IMR-90 (cell line): ENCODE measurements at regions not wholly inside any gene's neighbourhood (a gene's known extent, or its start where the extent isn't known, plus 50 kb on each side); places are given as distances from the start of the nearest gene placed in this dataset.

ENCODE experiments used
- ATAC-seq: fragments of 200-7000 bp; cut with Tn5 transposase; 2 replicates; pipeline ENCODE4 v1.9.1; 2020; ENCODE audit warnings: low read depth, mild to moderate bottlenecking, moderate library complexity
- BruUV-seq: library from RNA; stranded (reverse); fragments of 400-500 nt; replicated peaks from 2 replicates; lab custom pipeline; 2021; lab: Mats Ljungman, UMichigan
- CTCF ChIA-PET: fragments of 300-600 bp; formaldehyde crosslinking; extraction: SDS; loops from one replicate; lab custom pipeline; 2021; ENCODE audit warnings: antibody characterized with exemption; lab: Yijun Ruan, JAX
- POLR2A ChIA-PET: fragments of 300-600 bp; sonication (Branson Sonifier 250); formaldehyde crosslinking; loops from one replicate; lab custom pipeline; 2022; ENCODE audit warnings: antibody characterized with exemption; ENCODE audit not compliant: unreplicated experiment; lab: Charles Lee
- DNase-seq: peaks from one replicate; pipeline ENCODE4 v3.0.0; 2013
- H2AFZ ChIP-seq: replicated peaks from 2 replicates; pipeline ENCODE3; 2013; ENCODE audit warnings: low read length, mild to moderate bottlenecking; ENCODE audit not compliant: poor library complexity
- H2AK5ac ChIP-seq: 2 replicates; pipeline ENCODE4 v1.6.1; 2013; ENCODE audit warnings: low read depth, low read length, inconsistent platforms
- H2AK9ac ChIP-seq: replicated peaks from 2 replicates; pipeline ENCODE3; 2013; ENCODE audit warnings: mild to moderate bottlenecking, low read depth, low read length, moderate library complexity; ENCODE audit not compliant: poor library complexity
- H2BK120ac ChIP-seq: 2 replicates; pipeline ENCODE4 v1.6.1; 2013; ENCODE audit warnings: low read depth, low read length, inconsistent platforms
- H2BK15ac ChIP-seq: 3 replicates; pipeline ENCODE4 v1.6.1; 2013; ENCODE audit warnings: low read depth, low read length, inconsistent platforms
- H2BK20ac ChIP-seq: 2 replicates; pipeline ENCODE4 v1.6.1; 2013; ENCODE audit warnings: low read depth, mild to moderate bottlenecking, inconsistent platforms, low read length, moderate library complexity
- H2BK5ac ChIP-seq: 2 replicates; pipeline ENCODE4 v1.6.1; 2013; ENCODE audit warnings: mild to moderate bottlenecking, low read depth, low read length, inconsistent platforms; ENCODE audit not compliant: poor library complexity, severe bottlenecking
- H3K14ac ChIP-seq: replicated peaks from 2 replicates; pipeline ENCODE4 v1.6.1; 2013; ENCODE audit warnings: low read depth, low read length, inconsistent platforms
- H3K18ac ChIP-seq: 2 replicates; pipeline ENCODE4 v1.6.1; 2013; ENCODE audit warnings: low read depth, low read length, control low read depth
- H3K23ac ChIP-seq: 2 replicates; pipeline ENCODE4 v1.6.1; 2013; ENCODE audit warnings: low read depth, low read length, inconsistent platforms
- H3K27ac ChIP-seq: 2 replicates; pipeline ENCODE4 v1.5.1; 2013; ENCODE audit warnings: mild to moderate bottlenecking, control low read depth, low read length; ENCODE audit not compliant: insufficient read depth
- H3K27me3 ChIP-seq: 2 replicates; pipeline ENCODE4 v1.6.1; 2013; ENCODE audit warnings: low read length; ENCODE audit not compliant: control insufficient read depth, insufficient read depth
- H3K36me3 ChIP-seq: 2 replicates; pipeline ENCODE4 v1.6.1; 2013; ENCODE audit warnings: low read length, mixed read lengths; ENCODE audit not compliant: control insufficient read depth, insufficient read depth
- H3K4ac ChIP-seq: 2 replicates; pipeline ENCODE4 v1.6.1; 2013; ENCODE audit warnings: low read depth, low read length, inconsistent platforms
- H3K4me1 ChIP-seq: 2 replicates; pipeline ENCODE4 v1.6.1; 2013; ENCODE audit warnings: low read length, mixed read lengths; ENCODE audit not compliant: control insufficient read depth, insufficient read depth
- H3K4me2 ChIP-seq: 2 replicates; pipeline ENCODE4 v1.6.1; 2013; ENCODE audit warnings: low read depth, mild to moderate bottlenecking, control low read depth, low read length, moderate library complexity
- H3K4me3 ChIP-seq: 2 replicates; pipeline ENCODE4 v1.5.1; 2013; ENCODE audit warnings: low read depth, mild to moderate bottlenecking, control low read depth, low read length, moderate library complexity; ENCODE audit not compliant: insufficient read depth
- H3K56ac ChIP-seq: 2 replicates; pipeline ENCODE4 v1.6.1; 2013; ENCODE audit warnings: low read length, inconsistent platforms; ENCODE audit not compliant: insufficient read depth; ENCODE audit errors: extremely low read depth
- H3K79me1 ChIP-seq, 2 experiments: 2 replicates each; pipeline ENCODE4 v1.6.1; 2013; ENCODE audit warnings: low read length in 2 of 2, inconsistent platforms in 1 of 2, low read depth in 1 of 2
- H3K9ac ChIP-seq: 2 replicates; pipeline ENCODE4 v1.6.1; 2013; ENCODE audit warnings: low read depth, low read length, control low read depth
- H3K9me1 ChIP-seq: 2 replicates; pipeline ENCODE4 v1.6.1; 2013; ENCODE audit warnings: low read length, inconsistent platforms; ENCODE audit not compliant: insufficient read depth
- H3K9me3 ChIP-seq: 2 replicates; pipeline ENCODE4 v1.6.1; 2013; ENCODE audit warnings: low read length; ENCODE audit not compliant: control insufficient read depth, insufficient read depth
- H4K20me1 ChIP-seq: 2 replicates; pipeline ENCODE4 v1.6.1; 2013; ENCODE audit warnings: low read length, inconsistent platforms; ENCODE audit not compliant: insufficient read depth
- H4K5ac ChIP-seq: 2 replicates; pipeline ENCODE4 v1.6.1; 2013; ENCODE audit warnings: mild to moderate bottlenecking, low read depth, low read length, control low read depth
- H4K8ac ChIP-seq, 2 experiments: 2 replicates each; pipeline ENCODE4 v1.6.1; 2013; ENCODE audit warnings: low read depth in 2 of 2, low read length in 2 of 2, control low read depth in 1 of 2, inconsistent platforms in 1 of 2
- H4K91ac ChIP-seq: 2 replicates; pipeline ENCODE4 v1.6.1; 2013; ENCODE audit warnings: low read depth, low read length, inconsistent platforms; ENCODE audit not compliant: insufficient read depth
- BHLHE40 ChIP-seq: fragments of 150-350 bp; IDR thresholded peaks from 2 replicates; pipeline ENCODE4 v1.6.1; 2016; ENCODE audit warnings: mild to moderate bottlenecking, low read depth, low read length
- CHD1 ChIP-seq: IDR thresholded peaks from 2 replicates; pipeline ENCODE4 v1.6.1; 2012; ENCODE audit warnings: low read depth, low read length, improper control_type of control experiment
- MAFK ChIP-seq: IDR thresholded peaks from 2 replicates; pipeline ENCODE4 v1.6.1; 2012; ENCODE audit warnings: low read depth, low read length, improper control_type of control experiment
- POLR2A ChIP-seq: IDR thresholded peaks from 2 replicates; pipeline ENCODE4 v1.6.1; 2012; ENCODE audit warnings: mild to moderate bottlenecking, low read depth, low read length
- WGBS, 2 experiments: methylation state at CpG; one replicate each; pipeline versions ENCODE4 v1.1.5 to v1.1.7; 2013; ENCODE audit warnings: missing lambda C conversion rate in 2 of 2; ENCODE audit not compliant: insufficient read length in 1 of 2; ENCODE audit errors: extremely low coverage in 2 of 2; 5-methylcytosine and 5-hydroxymethylcytosine counted together
- dilution Hi-C: fragments of 300-500 bp; cut with HindIII; formaldehyde crosslinking; loops from one replicate; pipeline ENCODE4 v1.14.3; 2018; ENCODE audit warnings: low sequenced_read_pairs; ENCODE audit not compliant: unreplicated experiment
- in situ Hi-C: fragments of 300-500 bp; cut with MboI; formaldehyde crosslinking; loops from 3 replicates; pipeline ENCODE4 v1.14.3; 2019; ENCODE audit warnings: low sequenced_read_pairs, inconsistent platforms, mixed read lengths
- intact Hi-C: fragments of 100-400 bp; cut with micrococcal nuclease; formaldehyde crosslinking; loops from 2 replicates; pipeline ENCODE4 v1.10.0; 2022

DNA sequence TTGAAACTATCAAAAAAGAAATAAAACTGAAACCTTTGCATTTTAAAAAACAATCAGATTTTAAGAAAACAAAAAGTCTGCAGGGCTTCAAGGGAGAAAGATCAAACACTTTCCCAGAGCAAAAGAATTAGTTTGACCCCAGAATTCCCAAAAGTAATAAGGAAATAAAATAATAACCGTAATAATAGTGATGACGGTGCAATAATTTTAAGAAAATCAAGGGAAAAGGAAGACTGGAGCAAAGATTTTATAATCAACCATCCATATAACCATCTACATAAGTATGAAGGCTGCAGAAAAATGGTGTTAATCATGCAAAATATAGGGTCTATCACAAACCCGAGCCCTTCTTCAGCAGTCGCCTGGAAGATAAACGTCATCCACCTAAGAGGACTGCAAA, 634.8 kb downstream of the GALR1 start:
- H3K9ac ChIP-seq: no peak overlapping the region
- ChIA-PET CTCF (no interaction called here), POLR2A (no interaction called here)
- WGBS, 2 experiments: no CpG with 5 or more reads among the region's 5 CpGs
- no peak overlapping the region for H3K56ac ChIP-seq
- no peak overlapping the region for H3K23ac ChIP-seq
- no peaks in the 10 kb centered on the region for H4K20me1 ChIP-seq
- DNase-seq (no peak), ATAC-seq (no peak)
- no peak overlapping the region for H3K4me3 ChIP-seq
- no peak overlapping the region for H2AK5ac ChIP-seq
- H2BK5ac ChIP-seq: no peak overlapping the region
- no peak overlapping the region for H3K18ac ChIP-seq
- H3K27ac ChIP-seq: no peak overlapping the region
- no peaks in the 10 kb centered on the region for H3K27me3 ChIP-seq
- no peak overlapping the region for H4K8ac ChIP-seq
- intact Hi-C loops (no loop called here), in situ Hi-C loops (no loop called here), dilution Hi-C loops (no loop called here)
- H2AFZ ChIP-seq: no peak overlapping the region
- H4K91ac ChIP-seq: no peak overlapping the region
- H3K9me1 ChIP-seq: no peaks in the 10 kb centered on the region
- no peak overlapping the region for H4K5ac ChIP-seq
- TF ChIP-seq BHLHE40: no peak
- TF ChIP-seq POLR2A: no peak
- 0 out of 2 replicates have a peak, but pooled peaks have one; percentile 16 for TF ChIP-seq MAFK
- TF ChIP-seq CHD1: no peak
- H2BK15ac ChIP-seq: no peak overlapping the region
- H3K4ac ChIP-seq: no peak overlapping the region
- H2AK9ac ChIP-seq: no peak overlapping the region
- H2BK20ac ChIP-seq: no peak overlapping the region
- no peaks in the 10 kb centered on the region for H3K79me1 ChIP-seq
- no TSS peak for BruUV-seq
- H3K14ac ChIP-seq: no peak overlapping the region
- no peak overlapping the region for H3K4me2 ChIP-seq
- H3K9me3 ChIP-seq: peaks cover 12% of the 10 kb centered on the region
- H2BK120ac ChIP-seq: no peak overlapping the region
- H3K36me3 ChIP-seq: no peaks in the 10 kb centered on the region
- H3K4me1 ChIP-seq: no peaks in the 10 kb centered on the region
